Stimulated activated naive CD8-positive, alpha-beta T cell treated with anti-CD3 and anti-CD28 coated beads, Interleukin-15, amount 100 ng/mL, for 72 hours (primary cell): ENCODE measurements at regions not wholly inside any gene's neighbourhood (a gene's known extent, or its start where the extent isn't known, plus 50 kb on each side); places are given as distances from the start of the nearest gene placed in this dataset.
A peak's percentile ranks its signal among the peaks of the same experiment; 100 is the strongest.

Experiments
- ATAC-seq: fragments of 150-1000 bp; cut with Tn5 transposase; 2 replicates; pipeline ENCODE4 v1.10.0; 2021; ENCODE audit warnings: mild to moderate bottlenecking, moderate library complexity
- DNase-seq, 2 donors: peaks; one replicate each; pipeline ENCODE4 v3.0.0; 2021 to 2022
- H3K27ac Mint-ChIP-seq, 2 donors: one replicate each; pipeline ENCODE4 v1.8.0; 2022; ENCODE audit warnings: mild to moderate bottlenecking in 2 of 2, mixed read lengths in 2 of 2, moderate library complexity in 2 of 2
- H3K27me3 Mint-ChIP-seq: one replicate; pipeline ENCODE4 v1.8.0; 2022; ENCODE audit warnings: mixed read lengths
- H3K4me1 Mint-ChIP-seq: one replicate; pipeline ENCODE4 v1.8.0; 2022; ENCODE audit warnings: mild to moderate bottlenecking, mixed read lengths
- H3K4me3 Mint-ChIP-seq, 2 donors: one replicate each; pipeline ENCODE4 v1.8.0; 2022; ENCODE audit warnings: mild to moderate bottlenecking in 2 of 2, mixed read lengths in 2 of 2, moderate library complexity in 1 of 2
- H3K9me3 Mint-ChIP-seq, 2 donors: one replicate each; pipeline ENCODE4 v1.8.0; 2022; ENCODE audit warnings: mixed read lengths in 2 of 2

DNA sequence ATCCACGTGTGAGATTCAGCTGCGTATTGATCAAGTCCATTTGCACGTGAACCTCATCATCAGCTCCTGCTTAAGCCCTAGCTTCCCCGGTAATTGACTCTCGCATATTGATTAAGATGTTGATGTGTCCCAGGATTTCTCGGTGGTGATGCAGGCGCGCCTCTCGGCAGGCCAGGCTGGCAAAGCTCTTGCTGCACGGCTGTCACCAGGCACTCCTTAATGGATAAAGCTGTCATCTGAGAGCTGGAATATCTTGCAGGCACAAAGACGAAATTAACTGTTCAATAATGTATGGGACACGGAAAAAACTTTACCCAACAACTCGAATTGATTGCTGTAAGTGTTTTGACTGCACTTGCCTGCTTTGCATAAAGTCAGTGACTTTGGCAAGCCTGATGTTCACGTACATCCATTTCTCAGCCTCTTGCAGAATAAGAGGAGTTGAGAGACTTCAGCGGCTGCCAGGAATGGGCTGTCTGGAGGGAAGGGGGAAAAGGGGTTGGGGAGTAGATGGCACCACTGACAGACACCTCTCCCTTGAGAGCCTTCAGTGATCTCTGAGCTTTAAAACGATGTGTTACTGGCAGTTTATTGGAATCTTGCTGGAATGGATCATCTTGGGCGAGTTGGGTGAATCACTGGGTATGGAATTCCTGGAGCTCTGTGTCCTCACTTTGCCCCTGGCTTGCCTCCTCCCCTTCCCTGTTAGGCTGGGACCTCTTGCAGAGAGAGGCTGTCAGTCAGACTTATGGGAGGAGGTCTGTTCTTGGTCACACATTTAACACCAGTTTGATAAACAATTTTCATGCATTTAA is 650.3 kb downstream of the CCDC171 start:
- H3K9me3 Mint-ChIP-seq: peaks cover 0 to 4% of the 10 kb centered on the region in 2 donors
- no peak for ATAC-seq
- peaks cover 10% of the 10 kb centered on the region for H3K27me3 Mint-ChIP-seq
- H3K27ac Mint-ChIP-seq: no peak overlapping the region
- H3K4me3 Mint-ChIP-seq: no peak overlapping the region
- H3K4me1 Mint-ChIP-seq: peaks cover 14% of the 10 kb centered on the region
- no peak for DNase-seq

GRCh38 chr9:16203729-16204573 is 651.1 kb downstream of the CCDC171 start:
- peaks cover 14% of the 10 kb centered on the region for H3K4me1 Mint-ChIP-seq
- H3K27ac Mint-ChIP-seq: no peak overlapping the region
- peaks cover 10% of the 10 kb centered on the region for H3K27me3 Mint-ChIP-seq
- ATAC-seq: no peak
- DNase-seq: no peak
- peaks cover 0 to 4% of the 10 kb centered on the region in 2 donors for H3K9me3 Mint-ChIP-seq
- H3K4me3 Mint-ChIP-seq: no peak overlapping the region

GRCh38 chr9:16205455-16205854 is 652.6 kb downstream of the CCDC171 start:
- ATAC-seq (no peak), DNase-seq (no peak)
- Mint-ChIP-seq H3K27me3 (peaks cover 10% of the 10 kb centered on the region), H3K4me1 (peaks cover 14% of the 10 kb centered on the region), H3K9me3 (peaks cover 0 to 9% of the 10 kb centered on the region in 2 donors), H3K4me3 (no peak overlapping the region), H3K27ac (peak overlapping the region in 1 of 2 donors; percentile 11)

- peaks cover 0 to 9% of the 10 kb centered on the region in 2 donors for H3K9me3 Mint-ChIP-seq
- no peak overlapping the region for H3K4me3 Mint-ChIP-seq
- peaks cover 1% of the 10 kb centered on the region for H3K27me3 Mint-ChIP-seq
- H3K4me1 Mint-ChIP-seq: peaks cover 14% of the 10 kb centered on the region
- ATAC-seq (no peak), DNase-seq (no peak)
- no peak overlapping the region for H3K27ac Mint-ChIP-seq
Measured at GRCh38 chr9:16206518-16206917, 653.7 kb downstream of the CCDC171 start.

- H3K4me1 Mint-ChIP-seq: peaks cover 12% of the 10 kb centered on the region
- H3K9me3 Mint-ChIP-seq: peaks cover 0 to 13% of the 10 kb centered on the region in 2 donors
- peak; percentile 16 to 42 for DNase-seq
- ATAC-seq: peak; percentile 83
- peak overlapping the region in 1 of 2 donors; percentile 72 for H3K27ac Mint-ChIP-seq
- H3K4me3 Mint-ChIP-seq: peak overlapping the region; percentile 77 to 80
- H3K27me3 Mint-ChIP-seq: no peaks in the 10 kb centered on the region
Measured at GRCh38 chr9:16207161-16207560, 654.3 kb downstream of the CCDC171 start.

DNA sequence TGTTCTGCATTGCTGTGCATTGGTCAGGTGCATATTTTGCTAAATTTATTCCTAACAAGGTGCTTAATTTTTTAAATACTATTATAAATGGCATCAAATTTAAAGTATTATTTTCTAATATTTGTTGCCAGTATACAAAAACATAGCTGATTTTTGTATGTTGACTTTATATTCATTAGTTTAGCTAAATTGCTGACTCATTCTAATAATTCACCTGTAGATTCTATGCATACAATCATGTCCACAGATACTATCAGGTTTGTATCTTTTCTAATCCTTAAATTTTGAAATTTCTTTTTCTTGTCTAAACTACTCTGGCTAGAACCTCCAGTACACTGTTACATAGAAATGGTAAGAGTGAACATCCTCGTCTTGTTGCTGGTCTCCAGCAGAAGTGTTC is 657.6 kb downstream of the CCDC171 start:
- peaks cover 0 to 11% of the 10 kb centered on the region in 2 donors for H3K9me3 Mint-ChIP-seq

GRCh38 chr9:16211946-16212345 is 658.5 kb downstream of the BNC2 start:
- Mint-ChIP-seq H3K4me3 (no peak overlapping the region), H3K27me3 (no peaks in the 10 kb centered on the region), H3K27ac (peak overlapping the region; percentile 23 to 27), H3K9me3 (peaks cover 0 to 9% of the 10 kb centered on the region in 2 donors), H3K4me1 (peaks cover 8% of the 10 kb centered on the region)
- DNase-seq: no peak
- ATAC-seq: no peak

More for the DNA sequence above, 657.6 kb downstream of the CCDC171 start:
- ATAC-seq (no peak), DNase-seq (no peak)
- Mint-ChIP-seq H3K27me3 (no peaks in the 10 kb centered on the region), H3K4me3 (no peak overlapping the region), H3K27ac (no peak overlapping the region), H3K4me1 (peaks cover 10% of the 10 kb centered on the region)

DNA sequence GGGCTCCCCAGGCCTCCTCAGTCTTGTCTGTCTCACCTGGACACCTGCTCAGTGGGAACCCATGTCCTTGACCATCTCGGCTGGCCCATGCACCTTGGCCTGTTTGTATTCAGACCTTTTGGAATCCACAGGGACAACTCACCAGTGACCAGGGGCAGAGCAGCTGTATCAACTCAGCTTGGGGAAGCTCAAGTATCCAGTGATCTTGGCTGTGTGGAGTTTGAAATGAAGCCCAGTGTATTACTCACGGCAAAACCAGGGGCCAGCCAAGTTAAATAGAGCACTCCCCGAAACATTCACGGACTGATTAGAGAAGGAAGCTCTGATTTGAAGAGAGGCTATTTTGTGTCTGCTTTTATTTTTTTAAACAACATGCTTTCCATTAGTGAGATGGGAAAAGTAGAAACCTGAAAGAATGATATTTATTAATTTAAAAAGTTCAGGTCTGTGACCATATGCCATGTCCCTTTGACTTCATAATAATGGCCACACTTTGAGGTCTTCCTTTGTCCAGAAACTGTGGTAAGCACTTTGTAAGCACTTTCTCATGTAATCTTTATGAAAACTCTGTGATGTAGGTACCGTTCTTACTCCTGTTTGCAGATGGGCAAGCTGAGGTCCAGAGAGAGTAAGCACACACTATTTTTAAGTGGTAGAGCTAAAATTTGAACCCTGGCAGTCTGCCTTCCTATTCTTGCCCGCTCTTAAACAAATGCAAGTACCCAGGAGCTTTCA is 656.5 kb downstream of the BNC2 start:
- no peaks in the 10 kb centered on the region for H3K4me1 Mint-ChIP-seq
- no peak overlapping the region for H3K4me3 Mint-ChIP-seq
- peaks cover 9% of the 10 kb centered on the region for H3K27me3 Mint-ChIP-seq
- H3K27ac Mint-ChIP-seq: no peak overlapping the region
- peaks cover 0 to 9% of the 10 kb centered on the region in 2 donors for H3K9me3 Mint-ChIP-seq
- no peak for ATAC-seq
- DNase-seq: no peak

DNA sequence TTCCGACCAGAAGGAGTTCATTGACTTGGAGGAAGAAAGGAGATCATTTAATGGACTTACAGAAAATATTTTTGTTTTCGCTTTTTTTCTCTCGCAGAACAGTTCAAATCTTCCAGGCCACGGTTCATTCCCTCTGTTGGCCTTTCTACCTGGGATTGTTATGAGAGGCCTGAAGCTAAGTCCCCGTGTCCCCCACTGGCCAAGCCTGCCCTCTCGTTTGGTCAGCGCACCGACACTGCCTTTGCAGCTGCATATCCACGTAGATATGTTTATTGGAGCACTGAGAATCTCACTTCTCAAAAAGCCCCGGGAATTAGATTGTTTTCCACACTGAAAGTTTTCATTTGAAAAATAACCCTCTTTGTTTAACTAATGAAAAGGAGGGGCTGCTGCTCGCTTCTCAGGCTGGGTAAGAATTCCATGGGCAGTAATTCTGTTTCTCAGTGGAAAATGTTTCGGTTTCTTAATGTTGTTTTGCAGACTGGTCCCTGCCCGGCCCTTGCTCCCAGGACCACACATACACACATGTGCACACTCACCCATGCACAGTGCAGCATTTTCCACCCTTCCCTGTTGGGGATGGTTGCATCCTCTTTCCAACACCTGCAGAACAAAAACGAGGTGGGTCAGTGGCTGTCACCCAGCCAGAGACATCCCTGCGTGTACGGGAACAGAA is 655.7 kb downstream of the BNC2 start:
- no peak overlapping the region for H3K27ac Mint-ChIP-seq
- no peaks in the 10 kb centered on the region for H3K4me1 Mint-ChIP-seq
- DNase-seq (no peak), ATAC-seq (no peak)
- no peak overlapping the region for H3K4me3 Mint-ChIP-seq
- H3K9me3 Mint-ChIP-seq: peaks cover 0 to 8% of the 10 kb centered on the region in 2 donors
- peaks cover 10% of the 10 kb centered on the region for H3K27me3 Mint-ChIP-seq

DNA sequence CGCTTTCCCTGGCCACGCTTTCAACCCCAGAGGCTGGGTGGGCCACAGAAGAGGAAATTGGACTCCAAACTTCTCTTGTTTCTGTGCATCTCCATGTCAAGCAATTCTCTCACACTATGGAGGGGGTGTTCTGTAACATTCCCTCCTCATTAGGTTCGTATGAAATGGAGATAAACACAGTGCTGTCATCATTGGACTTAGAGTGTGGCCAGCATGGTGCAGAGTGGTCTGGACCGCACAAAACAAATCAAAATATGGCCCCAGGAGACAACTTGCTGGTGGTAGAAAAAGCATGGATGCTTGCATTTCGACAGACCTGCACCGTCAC is 655.2 kb downstream of the BNC2 start:
- DNase-seq (no peak), ATAC-seq (no peak)
- Mint-ChIP-seq H3K27me3 (peaks cover 10% of the 10 kb centered on the region), H3K27ac (no peak overlapping the region), H3K9me3 (peaks cover 0 to 4% of the 10 kb centered on the region in 2 donors), H3K4me1 (no peaks in the 10 kb centered on the region), H3K4me3 (no peak overlapping the region)

DNA sequence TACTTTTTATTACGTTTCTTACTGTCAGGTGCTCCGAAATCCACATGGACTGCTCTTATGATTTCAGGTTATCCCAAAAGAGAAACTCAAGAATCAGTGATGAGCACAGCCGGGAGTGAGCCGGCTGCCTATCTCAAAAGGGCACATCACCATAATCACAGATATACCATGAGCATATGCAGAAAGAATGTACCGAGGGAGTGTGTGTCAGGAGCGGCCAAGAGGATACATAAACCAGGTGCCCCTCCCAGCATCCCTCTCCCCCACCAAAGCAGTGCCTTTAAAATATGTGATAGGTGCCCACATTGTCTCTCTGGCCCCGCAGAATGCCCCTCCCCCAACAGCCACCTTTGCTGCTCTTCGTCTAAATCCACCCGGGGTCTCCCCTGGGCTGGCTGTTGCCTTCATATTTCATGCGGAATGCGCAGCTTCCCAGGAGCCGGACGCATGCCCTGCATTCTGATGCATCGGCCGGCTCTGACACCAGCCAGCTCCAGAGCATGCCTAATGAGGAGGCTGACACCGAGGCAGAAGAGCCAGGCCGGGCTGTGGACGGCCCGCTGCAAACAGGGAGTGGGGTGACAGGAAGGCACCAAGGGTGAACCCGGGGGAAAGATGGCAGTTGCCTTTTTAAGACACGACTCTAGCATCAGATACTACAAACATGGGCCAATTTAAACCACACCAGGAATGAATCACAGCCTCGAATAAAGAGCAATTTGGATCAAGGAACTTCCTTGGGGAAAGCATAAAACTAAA is 652.3 kb downstream of the BNC2 start:
- Mint-ChIP-seq H3K9me3 (no peaks in the 10 kb centered on the region), H3K4me1 (peaks cover 16% of the 10 kb centered on the region), H3K27ac (no peak overlapping the region), H3K27me3 (peaks cover 19% of the 10 kb centered on the region), H3K4me3 (no peak overlapping the region)
- no peak for ATAC-seq
- no peak for DNase-seq

DNA sequence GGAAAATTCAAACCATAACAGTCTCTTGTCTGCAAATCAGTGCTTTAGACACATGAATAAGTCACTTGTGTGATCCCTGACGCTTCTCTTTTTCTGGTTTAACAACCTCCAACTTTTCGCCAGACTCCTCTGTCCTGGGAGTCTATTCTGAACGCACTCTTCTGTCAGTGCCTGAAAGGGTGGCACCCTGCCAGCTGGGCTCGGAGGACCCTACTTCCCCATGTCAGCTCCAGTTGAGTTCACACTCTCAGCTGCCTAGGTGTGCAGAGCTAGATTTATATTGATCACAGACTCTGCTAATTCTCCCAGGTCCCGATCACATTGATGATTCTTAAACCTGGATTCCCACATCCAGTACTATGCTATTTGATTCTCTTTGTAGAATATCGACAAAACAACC is 649.1 kb downstream of the BNC2 start:
- peak overlapping the region; percentile 38 to 43 for H3K4me3 Mint-ChIP-seq
- no peak overlapping the region for H3K27ac Mint-ChIP-seq
- H3K9me3 Mint-ChIP-seq: peaks cover 0 to 4% of the 10 kb centered on the region in 2 donors
- ATAC-seq: peak; percentile 70
- peaks cover 16% of the 10 kb centered on the region for H3K4me1 Mint-ChIP-seq
- H3K27me3 Mint-ChIP-seq: peaks cover 19% of the 10 kb centered on the region
- DNase-seq: peak in 1 of 2 donors; percentile 10

- Mint-ChIP-seq H3K4me3 (peak overlapping the region; percentile 38 to 43), H3K9me3 (peaks cover 0 to 4% of the 10 kb centered on the region in 2 donors), H3K4me1 (peaks cover 16% of the 10 kb centered on the region), H3K27ac (peak overlapping the region in 1 of 2 donors; percentile 28), H3K27me3 (peaks cover 19% of the 10 kb centered on the region)
- DNase-seq (no peak), ATAC-seq (peak; percentile 86)
Measured at GRCh38 chr9:16221822-16222547, 648.5 kb downstream of the BNC2 start.
